Calu3 (cell line): ENCODE measurements at regions not wholly inside any gene's neighbourhood (a gene's known extent, or its start where the extent isn't known, plus 50 kb on each side); places are given as distances from the start of the nearest gene placed in this dataset.

Source experiments
- BruUV-seq: library from RNA; stranded (reverse); fragments of 400-500 nt; replicated peaks from 2 replicates; lab custom pipeline; 2021; lab: Mats Ljungman, UMichigan
- CTCF ChIA-PET: fragments of 300-600 bp; sonication (Branson Sonifier 250); formaldehyde crosslinking; loops from one replicate; lab custom pipeline; 2022; ENCODE audit warnings: antibody characterized with exemption; lab: Charles Lee
- DNase-seq: peaks from one replicate; pipeline ENCODE4 v3.0.0; 2022
- H3K27ac Mint-ChIP-seq: one replicate; pipeline ENCODE4 v1.8.0; 2022; ENCODE audit warnings: mixed read lengths; ENCODE audit not compliant: unreplicated experiment
- H3K27me3 Mint-ChIP-seq: one replicate; pipeline ENCODE4 v1.8.0; 2022; ENCODE audit warnings: mixed read lengths; ENCODE audit not compliant: unreplicated experiment
- H3K36me3 Mint-ChIP-seq: one replicate; pipeline ENCODE4 v1.8.0; 2022; ENCODE audit warnings: mild to moderate bottlenecking, moderate library complexity, mixed read lengths; ENCODE audit not compliant: insufficient read depth, unreplicated experiment
- H3K4me1 Mint-ChIP-seq: one replicate; pipeline ENCODE4 v1.8.0; 2022; ENCODE audit warnings: mild to moderate bottlenecking, low read depth, mixed read lengths; ENCODE audit not compliant: unreplicated experiment
- H3K4me3 Mint-ChIP-seq: one replicate; pipeline ENCODE4 v1.8.0; 2022; ENCODE audit warnings: mild to moderate bottlenecking, low read depth, moderate library complexity, mixed read lengths; ENCODE audit not compliant: unreplicated experiment
- H3K9me3 Mint-ChIP-seq: one replicate; pipeline ENCODE4 v1.8.0; 2022; ENCODE audit warnings: low read depth, mixed read lengths; ENCODE audit not compliant: unreplicated experiment
- CTCF ChIP-seq: fragments of 200-600 bp; IDR thresholded peaks from one replicate; pipeline ENCODE4 v1.8.0; 2022; ENCODE audit warnings: antibody characterized with exemption; ENCODE audit not compliant: unreplicated experiment
- intact Hi-C: fragments of 100-400 bp; cut with micrococcal nuclease; formaldehyde crosslinking; loops from one replicate; pipeline ENCODE4 v1.10.0; 2022; ENCODE audit not compliant: unreplicated experiment

GRCh38 chr12:107441665-107442300 lies 243.8 kb upstream of the PWP1 start:
- no peak for DNase-seq
- no TSS peak for BruUV-seq
- no peak overlapping the region for H3K4me3 Mint-ChIP-seq

GRCh38 chr12:107442326-107442987 lies 243.1 kb upstream of the PWP1 start:
- TF ChIP-seq CTCF, result no peak
- DNase-seq, result no peak
- H3K27ac Mint-ChIP-seq, result no peak overlapping the region
- no TSS peak for BruUV-seq
- no peak overlapping the region for H3K4me3 Mint-ChIP-seq
- H3K4me1 Mint-ChIP-seq, result peaks cover 7% of the 10 kb centered on the region
- H3K27me3 Mint-ChIP-seq, result peaks cover 79% of the 10 kb centered on the region
- no peaks in the 10 kb centered on the region for H3K9me3 Mint-ChIP-seq
- CTCF ChIA-PET, result interaction anchor here (0.7 kb wide), 1 partner anchor 644 kb away, joined by 3 read pairs; no protein-coding TSS in a partner anchor
- H3K36me3 Mint-ChIP-seq, result no peaks in the 10 kb centered on the region
- intact Hi-C loops, result no loop called here

More at GRCh38 chr12:107441665-107442300, 243.8 kb upstream of the PWP1 start:
- Mint-ChIP-seq H3K27me3 (peaks cover 76% of the 10 kb centered on the region), H3K4me1 (peaks cover 7% of the 10 kb centered on the region), H3K27ac (no peak overlapping the region), H3K36me3 (no peaks in the 10 kb centered on the region), H3K9me3 (no peaks in the 10 kb centered on the region)
- intact Hi-C loops, result no loop called here
- CTCF ChIA-PET, result interaction anchor here (0.7 kb wide), 1 partner anchor 644 kb away, joined by 3 read pairs; no protein-coding TSS in a partner anchor
- no peak for TF ChIP-seq CTCF

- intact Hi-C loops, result no loop called here
- H3K27ac Mint-ChIP-seq, result no peak overlapping the region
- no peak overlapping the region for H3K4me3 Mint-ChIP-seq
- no peak for TF ChIP-seq CTCF
- H3K4me1 Mint-ChIP-seq, result peaks cover 7% of the 10 kb centered on the region
- no TSS peak for BruUV-seq
- H3K36me3 Mint-ChIP-seq, result no peaks in the 10 kb centered on the region
- DNase-seq, result no peak
- CTCF ChIA-PET, result no interaction called here
- peaks cover 83% of the 10 kb centered on the region for H3K27me3 Mint-ChIP-seq
- no peaks in the 10 kb centered on the region for H3K9me3 Mint-ChIP-seq
Observed at GRCh38 chr12:107443320-107444090, 242.1 kb upstream of the PWP1 start.

GRCh38 chr12:107444771-107445170 lies 240.8 kb upstream of the PWP1 start:
- Mint-ChIP-seq H3K27me3 (peaks cover 83% of the 10 kb centered on the region), H3K9me3 (no peaks in the 10 kb centered on the region), H3K36me3 (no peaks in the 10 kb centered on the region), H3K4me1 (peaks cover 7% of the 10 kb centered on the region), H3K27ac (no peak overlapping the region), H3K4me3 (no peak overlapping the region)
- no TSS peak for BruUV-seq
- intact Hi-C loops, result no loop called here
- CTCF ChIA-PET, result no interaction called here
- DNase-seq, result no peak
- no peak for TF ChIP-seq CTCF
